ENCODE measurements at regions not wholly inside any gene's neighbourhood (a gene's known extent, or its start where the extent isn't known, plus 50 kb on each side); places are given as distances from the start of the nearest gene placed in this dataset.

- no peak for TF ChIP-seq CTCF (conservative IDR thresholded peaks at IDR 0.05)
- no peak for TF ChIP-seq ZFX (IDR thresholded peaks at IDR 0.05)
These were observed 342.8 kb downstream of the GABRG2 start for GRCh38 chr5:162410365-162410764.

All from C4-2B (cell line).